Stomach (tissue), 8 donors: ENCODE measurements at regions not wholly inside any gene's neighbourhood (a gene's known extent, or its start where the extent isn't known, plus 50 kb on each side); places are given as distances from the start of the nearest gene placed in this dataset.

Experiments
- DNase-seq, 2 donors: peaks; one replicate each; pipeline versions ENCODE4 v3.0.0 to v3.0.0-alpha.2; 2013 to 2019
- H3K27ac ChIP-seq, 5 donors: fragments of 200-600 bp in 4 of 5; sonication (generic) in 4 of 5; one replicate each; pipeline ENCODE4 v1.5.1; 2013 to 2019; ENCODE audit warnings: mild to moderate bottlenecking in 1 of 5, moderate library complexity in 1 of 5
- H3K27me3 ChIP-seq, 3 donors: fragments of 200-600 bp; sonication (generic); one replicate each; pipeline ENCODE4 v1.5.1; 2017 to 2019; ENCODE audit warnings: mixed run types in 1 of 3
- H3K36me3 ChIP-seq, 4 donors: fragments of 200-600 bp; sonication (generic); 1 replicate in 3 of 4; 2 replicates in 1 of 4; pipeline ENCODE4 v1.5.1; 2016 to 2019
- H3K4me1 ChIP-seq, 4 donors: fragments of 200-600 bp; sonication (generic); one replicate each; pipeline ENCODE4 v1.5.1; 2016 to 2019
- H3K4me3 ChIP-seq, 4 donors: fragments of 200-600 bp; sonication (generic) in 3 of 4; one replicate each; pipeline ENCODE4 v1.5.1; 2016 to 2019; ENCODE audit warnings: mild to moderate bottlenecking in 1 of 4
- H3K9me3 ChIP-seq, 4 donors: fragments of 200-600 bp; sonication (generic); one replicate each; pipeline ENCODE4 v1.5.1; 2016 to 2019
- EP300 ChIP-seq: sonication (generic); formaldehyde crosslinking; IDR thresholded peaks from one replicate; pipeline ENCODE4 v1.6.1; 2017; ENCODE audit warnings: antibody characterized with exemption
- POLR2A ChIP-seq, 4 donors: fragments of 450-650 bp; IDR thresholded peaks; one replicate each; pipeline ENCODE4 v1.6.1; 2016; ENCODE audit warnings: antibody characterized with exemption in 4 of 4, control low read depth in 2 of 4, mild to moderate bottlenecking in 1 of 4, moderate library complexity in 1 of 4
- POLR2AphosphoS5 ChIP-seq, 3 donors: sonication (generic); formaldehyde crosslinking; IDR thresholded peaks; one replicate each; pipeline ENCODE4 v1.6.1; 2016; ENCODE audit warnings: antibody characterized with exemption in 3 of 3
- WGBS, 5 donors: extraction: QIAGEN DNeasy Blood & Tissue Kit in 3 of 5; methylation state at CpG; one replicate each; pipeline versions ENCODE4 v1.1.5 to v1.1.7; 2013 to 2018; 5-methylcytosine and 5-hydroxymethylcytosine counted together
- intact Hi-C: fragments of 100-400 bp; cut with DNase I; formaldehyde crosslinking; loops from one replicate; pipeline ENCODE4 v1.15.1; 2023; ENCODE audit warnings: low total_unique reads
- TF ChIP-seq, protein P1 (sequence below), 7 experiments: fragments of 450-650 bp in 4 of 7; fragments of 200-600 bp in 3 of 7; sonication (generic) in 3 of 7; IDR thresholded peaks; one replicate each; pipeline ENCODE4 v1.5.1; 2016 to 2019; ENCODE audit warnings: antibody characterized with exemption in 7 of 7, control low read depth in 2 of 7, mild to moderate bottlenecking in 1 of 7
- donor health status: healthy with polysubstance abuse.
- donor health status: Bipolar disorder and iron deficiency.
- donor health status: healthy.

DNA sequence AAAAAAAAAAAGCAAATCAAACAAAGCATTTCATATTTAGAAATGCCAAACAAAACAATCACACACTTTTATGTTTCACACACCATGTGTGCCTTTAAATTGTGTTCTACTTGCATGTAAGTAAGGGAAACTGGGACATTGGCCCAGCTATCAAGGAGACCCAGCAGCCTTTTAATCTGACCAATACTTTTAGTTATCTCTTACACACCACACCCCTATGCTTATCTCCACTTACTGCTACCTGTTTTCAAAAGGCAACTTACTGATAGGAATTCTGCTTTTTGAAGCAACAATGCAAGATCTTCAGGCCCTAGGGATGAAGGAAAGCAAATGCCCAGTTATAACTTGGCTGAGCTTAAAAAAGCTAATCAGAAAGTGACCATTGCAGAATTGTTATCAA is 1244.8 kb upstream of the SORCS1 start:
- Histone ChIP-seq H3K9me3 (no peaks in the 10 kb centered on the region), H3K27ac (no peak overlapping the region), H3K27me3 (no peaks in the 10 kb centered on the region), H3K4me1 (peaks cover 0 to 10% (median 4%) of the 10 kb centered on the region in 4 donors), H3K36me3 (no peaks in the 10 kb centered on the region), H3K4me3 (no peak overlapping the region)
- intact Hi-C loops: no loop called here
- DNase-seq: no peak
- peak in 2 of 3 donors; percentile 36 to 38 for TF ChIP-seq POLR2AphosphoS5 (IDR thresholded peaks at IDR 0.05)
- no peak for TF ChIP-seq EP300

DNA sequence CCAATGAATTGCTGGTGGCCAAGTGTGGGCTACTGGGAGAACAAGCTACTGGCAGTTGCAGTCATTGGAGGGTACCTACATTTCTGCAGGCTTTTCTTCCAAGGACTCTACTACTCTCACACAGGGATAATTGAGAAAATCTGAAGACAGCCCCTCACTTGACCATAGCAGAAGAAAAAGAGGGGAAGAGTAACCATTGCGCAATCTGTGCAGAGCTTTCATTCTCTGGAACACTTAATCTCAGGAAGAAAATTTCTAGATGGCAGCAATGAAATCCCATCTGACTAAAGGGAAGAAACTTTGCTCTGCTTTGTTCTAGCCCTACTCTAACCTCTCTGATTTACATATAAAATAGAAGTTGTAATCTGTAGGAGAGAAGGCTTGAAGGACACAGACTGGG is 1239.6 kb upstream of the SORCS1 start:
- Histone ChIP-seq H3K9me3 (no peaks in the 10 kb centered on the region), H3K36me3 (no peaks in the 10 kb centered on the region), H3K27me3 (no peaks in the 10 kb centered on the region), H3K4me1 (peaks cover 0 to 6% (median 0%) of the 10 kb centered on the region in 4 donors), H3K4me3 (no peak overlapping the region), H3K27ac (no peak overlapping the region)
- intact Hi-C loops: no loop called here
- TF ChIP-seq POLR2AphosphoS5 (IDR thresholded peaks at IDR 0.05): no peak
- no peak for TF ChIP-seq EP300
- no peak for TF ChIP-seq POLR2A (IDR thresholded peaks at IDR 0.05)
- TF ChIP-seq, protein P1, sequence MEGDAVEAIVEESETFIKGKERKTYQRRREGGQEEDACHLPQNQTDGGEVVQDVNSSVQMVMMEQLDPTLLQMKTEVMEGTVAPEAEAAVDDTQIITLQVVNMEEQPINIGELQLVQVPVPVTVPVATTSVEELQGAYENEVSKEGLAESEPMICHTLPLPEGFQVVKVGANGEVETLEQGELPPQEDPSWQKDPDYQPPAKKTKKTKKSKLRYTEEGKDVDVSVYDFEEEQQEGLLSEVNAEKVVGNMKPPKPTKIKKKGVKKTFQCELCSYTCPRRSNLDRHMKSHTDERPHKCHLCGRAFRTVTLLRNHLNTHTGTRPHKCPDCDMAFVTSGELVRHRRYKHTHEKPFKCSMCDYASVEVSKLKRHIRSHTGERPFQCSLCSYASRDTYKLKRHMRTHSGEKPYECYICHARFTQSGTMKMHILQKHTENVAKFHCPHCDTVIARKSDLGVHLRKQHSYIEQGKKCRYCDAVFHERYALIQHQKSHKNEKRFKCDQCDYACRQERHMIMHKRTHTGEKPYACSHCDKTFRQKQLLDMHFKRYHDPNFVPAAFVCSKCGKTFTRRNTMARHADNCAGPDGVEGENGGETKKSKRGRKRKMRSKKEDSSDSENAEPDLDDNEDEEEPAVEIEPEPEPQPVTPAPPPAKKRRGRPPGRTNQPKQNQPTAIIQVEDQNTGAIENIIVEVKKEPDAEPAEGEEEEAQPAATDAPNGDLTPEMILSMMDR (IDR thresholded peaks at IDR 0.05): no peak
- DNase-seq: no peak
- WGBS, 5 donors: 93 to 97% (median 96%) methylated on average over 1 of the region's 1 CpG

DNA sequence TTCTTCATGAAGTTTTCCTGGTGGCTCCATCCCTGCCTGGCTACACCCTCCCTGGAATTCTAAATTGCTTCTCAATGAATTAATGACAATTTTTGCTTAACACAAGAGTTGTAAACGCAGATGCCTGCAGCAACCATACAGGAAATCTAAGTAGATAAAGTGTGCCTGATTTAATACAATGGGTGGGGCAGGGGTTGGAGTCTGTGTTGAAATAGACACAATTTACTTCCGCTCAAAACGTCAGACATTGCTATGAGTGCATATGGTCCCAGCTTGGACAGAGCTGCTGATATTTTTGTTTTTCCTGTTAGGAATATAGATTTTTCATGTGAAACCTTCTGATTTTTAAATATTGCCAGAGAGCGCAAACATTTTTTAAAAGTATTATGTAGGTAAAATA is 1235.0 kb upstream of the SORCS1 start:
- Histone ChIP-seq H3K27me3 (no peaks in the 10 kb centered on the region), H3K9me3 (no peaks in the 10 kb centered on the region), H3K4me1 (peaks cover 0 to 27% (median 2%) of the 10 kb centered on the region in 4 donors), H3K4me3 (no peak overlapping the region), H3K36me3 (no peaks in the 10 kb centered on the region), H3K27ac (peak overlapping the region in 2 of 5 donors; percentile 39 to 68)
- intact Hi-C loops: no loop called here
- DNase-seq: peak in 1 of 2 donors; percentile 41
- TF ChIP-seq POLR2A (IDR thresholded peaks at IDR 0.05): no peak
- TF ChIP-seq POLR2AphosphoS5 (IDR thresholded peaks at IDR 0.05): no peak
- WGBS, 5 donors: 46 to 58% (median 52%) methylated on average over 4 of the region's 4 CpGs

DNA sequence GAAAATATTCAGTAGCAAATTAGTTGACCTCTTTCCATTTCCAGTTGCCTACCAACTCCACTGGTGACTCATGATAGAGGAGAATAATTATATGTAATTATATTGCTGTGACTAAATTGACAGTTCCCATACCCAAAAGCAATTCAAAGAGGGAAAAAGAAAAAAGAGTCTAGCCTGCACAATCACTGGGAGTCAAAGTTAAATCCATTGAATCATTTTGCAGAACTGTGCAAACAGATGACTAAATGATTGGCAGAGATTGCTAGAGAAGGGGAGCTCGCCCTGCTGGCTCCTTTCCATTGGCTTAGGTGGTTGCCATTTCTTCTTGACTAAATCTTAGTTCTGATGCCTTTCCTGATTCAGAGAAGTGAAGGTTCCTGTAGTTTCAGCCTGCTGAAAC is 1228.6 kb upstream of the SORCS1 start:
- intact Hi-C loops: no loop called here
- no peak overlapping the region for H3K27ac ChIP-seq
- H3K4me1 ChIP-seq: peaks cover 0 to 31% (median 6%) of the 10 kb centered on the region in 4 donors
- peak in 1 of 2 donors; percentile 74 for DNase-seq
- TF ChIP-seq EP300: no peak
- peak in 1 of 3 donors; percentile 32 for TF ChIP-seq POLR2AphosphoS5 (IDR thresholded peaks at IDR 0.05)
- TF ChIP-seq, protein P1 (IDR thresholded peaks at IDR 0.05): no peak
- TF ChIP-seq POLR2A (IDR thresholded peaks at IDR 0.05): no peak
- H3K27me3 ChIP-seq: no peaks in the 10 kb centered on the region
- no peaks in the 10 kb centered on the region for H3K9me3 ChIP-seq
- no peak overlapping the region for H3K4me3 ChIP-seq
- 16 to 37% (median 17%) methylated on average over 1 of the region's 1 CpG for WGBS, 5 donors
- H3K36me3 ChIP-seq: no peaks in the 10 kb centered on the region

DNA sequence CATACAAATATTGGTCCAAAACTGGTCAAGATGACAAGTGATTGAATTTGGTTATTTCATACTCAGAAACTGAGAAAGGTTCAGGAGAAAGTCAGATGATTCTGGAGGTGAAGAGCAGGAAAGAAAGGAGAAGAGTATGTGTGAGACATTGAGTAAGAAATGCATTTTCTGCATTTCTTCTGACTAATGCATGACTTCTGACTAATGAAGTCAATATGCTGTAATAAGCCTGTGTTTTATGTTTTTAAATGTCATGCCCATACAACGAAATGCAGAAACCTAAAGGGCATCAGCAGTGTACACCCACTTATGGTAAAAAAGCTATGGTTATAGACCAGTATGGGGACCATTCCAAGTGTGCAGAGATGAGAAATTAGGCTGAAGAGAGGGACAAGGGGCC is 1227.8 kb upstream of the SORCS1 start:
- Histone ChIP-seq H3K4me3 (no peak overlapping the region), H3K9me3 (no peaks in the 10 kb centered on the region), H3K27ac (no peak overlapping the region), H3K27me3 (no peaks in the 10 kb centered on the region), H3K36me3 (no peaks in the 10 kb centered on the region), H3K4me1 (peaks cover 0 to 27% (median 6%) of the 10 kb centered on the region in 4 donors)
- no peak for DNase-seq
- 33 to 65% (median 57%) methylated on average over 1 of the region's 1 CpG for WGBS, 5 donors
- intact Hi-C loops: no loop called here
- TF ChIP-seq POLR2AphosphoS5 (IDR thresholded peaks at IDR 0.05) (no peak), POLR2A (IDR thresholded peaks at IDR 0.05) (no peak), EP300 (no peak)
- TF ChIP-seq, protein P1 (IDR thresholded peaks at IDR 0.05): no peak
